Activated B cell treated with CpG ODN at 0.5 μM for 24 hours (primary cell): ENCODE measurements at regions not wholly inside any gene's neighbourhood (a gene's known extent, or its start where the extent isn't known, plus 50 kb on each side); places are given as distances from the start of the nearest gene placed in this dataset.

Experiments
- ATAC-seq: fragments of 200-7000 bp; cut with Tn5 transposase; one replicate; pipeline ENCODE4 v1.10.0; 2021; ENCODE audit warnings: low read depth, mild to moderate bottlenecking, moderate library complexity
- CTCF ChIA-PET: fragments of 350-600 bp; sonication (Branson Sonifier 250); formaldehyde crosslinking; loops from one replicate; lab custom pipeline; 2021; ENCODE audit warnings: antibody characterized with exemption; lab: Charles Lee
- POLR2A ChIA-PET: fragments of 350-600 bp; sonication (Branson Sonifier 250); formaldehyde crosslinking; loops from one replicate; lab custom pipeline; 2021; ENCODE audit warnings: antibody characterized with exemption; lab: Charles Lee
- DNase-seq: peaks from one replicate; pipeline ENCODE4 v3.0.0; 2022
- H3K27ac Mint-ChIP-seq: one replicate; pipeline ENCODE4 v1.8.0; 2020; ENCODE audit warnings: mixed read lengths
- H3K27me3 Mint-ChIP-seq: one replicate; pipeline ENCODE4 v1.8.0; 2021; ENCODE audit warnings: mixed read lengths
- H3K36me3 Mint-ChIP-seq: one replicate; pipeline ENCODE4 v1.8.0; 2021; ENCODE audit warnings: low read depth, mixed read lengths
- H3K4me1 Mint-ChIP-seq: one replicate; pipeline ENCODE4 v1.8.0; 2021; ENCODE audit warnings: mixed read lengths
- H3K4me3 Mint-ChIP-seq: one replicate; pipeline ENCODE4 v1.8.0; 2020; ENCODE audit warnings: mild to moderate bottlenecking, mixed read lengths
- H3K9me3 Mint-ChIP-seq: one replicate; pipeline ENCODE4 v1.8.0; 2020; ENCODE audit warnings: mixed read lengths
- CTCF ChIP-seq: fragments of 200-600 bp; IDR thresholded peaks from one replicate; pipeline ENCODE4 v1.8.0; 2022; ENCODE audit warnings: antibody characterized with exemption, mild to moderate bottlenecking
- intact Hi-C: fragments of 100-400 bp; cut with micrococcal nuclease; formaldehyde crosslinking; loops from one replicate; pipeline ENCODE4 v1.15.1; 2024

GRCh38 chr15:56530157-56530556, 65.2 kb upstream of the MNS1 start:
- no peak overlapping the region for H3K4me3 Mint-ChIP-seq
- no peaks in the 10 kb centered on the region for H3K9me3 Mint-ChIP-seq
- POLR2A ChIA-PET = no interaction called here
- CTCF ChIA-PET = no interaction called here
- ATAC-seq (no peak), DNase-seq (no peak)
- TF ChIP-seq CTCF = no peak
- no peak overlapping the region for H3K27ac Mint-ChIP-seq
- H3K27me3 Mint-ChIP-seq = no peaks in the 10 kb centered on the region
- H3K36me3 Mint-ChIP-seq = no peaks in the 10 kb centered on the region
- intact Hi-C loops = no loop called here
- H3K4me1 Mint-ChIP-seq = peaks cover 23% of the 10 kb centered on the region

GRCh38 chr15:56528136-56528535, 63.2 kb upstream of the MNS1 start:
- no peaks in the 10 kb centered on the region for H3K9me3 Mint-ChIP-seq
- no peaks in the 10 kb centered on the region for H3K36me3 Mint-ChIP-seq
- H3K4me1 Mint-ChIP-seq = peaks cover 9% of the 10 kb centered on the region
- DNase-seq = no peak
- ChIA-PET CTCF (no interaction called here), POLR2A (no interaction called here)
- no peaks in the 10 kb centered on the region for H3K27me3 Mint-ChIP-seq
- intact Hi-C loops = no loop called here
- no peak overlapping the region for H3K4me3 Mint-ChIP-seq
- no peak for ATAC-seq
- TF ChIP-seq CTCF = no peak
- H3K27ac Mint-ChIP-seq = no peak overlapping the region

- no peak for ATAC-seq
- POLR2A ChIA-PET = no interaction called here
- CTCF ChIA-PET = no interaction called here
- Mint-ChIP-seq H3K27ac (no peak overlapping the region), H3K4me3 (no peak overlapping the region), H3K27me3 (peaks cover 6% of the 10 kb centered on the region), H3K9me3 (no peaks in the 10 kb centered on the region), H3K4me1 (no peaks in the 10 kb centered on the region), H3K36me3 (peaks cover 2% of the 10 kb centered on the region)
- no peak for DNase-seq
- intact Hi-C loops = no loop called here
- no peak for TF ChIP-seq CTCF
Measured at GRCh38 chr15:56524915-56525314, 60.0 kb upstream of the MNS1 start.

- TF ChIP-seq CTCF = no peak
- DNase-seq (no peak), ATAC-seq (no peak)
- Mint-ChIP-seq H3K27ac (no peak overlapping the region), H3K4me1 (no peaks in the 10 kb centered on the region), H3K9me3 (peaks cover 5% of the 10 kb centered on the region), H3K27me3 (peaks cover 6% of the 10 kb centered on the region), H3K4me3 (no peak overlapping the region), H3K36me3 (peaks cover 2% of the 10 kb centered on the region)
- intact Hi-C loops = no loop called here
- ChIA-PET CTCF (no interaction called here), POLR2A (no interaction called here)
Measured at GRCh38 chr15:56523521-56523920, 58.6 kb upstream of the MNS1 start.

GRCh38 chr15:56519000-56519399, 54.1 kb upstream of the MNS1 start:
- no peak for TF ChIP-seq CTCF
- intact Hi-C loops = no loop called here
- H3K4me1 Mint-ChIP-seq = no peaks in the 10 kb centered on the region
- peaks cover 18% of the 10 kb centered on the region for H3K27me3 Mint-ChIP-seq
- no peak overlapping the region for H3K27ac Mint-ChIP-seq
- DNase-seq (no peak), ATAC-seq (no peak)
- ChIA-PET POLR2A (no interaction called here), CTCF (no interaction called here)
- no peak overlapping the region for H3K4me3 Mint-ChIP-seq
- H3K36me3 Mint-ChIP-seq = peaks cover 2% of the 10 kb centered on the region
- H3K9me3 Mint-ChIP-seq = peaks cover 8% of the 10 kb centered on the region
